NB4 (cell line): ENCODE measurements at regions not wholly inside any gene's neighbourhood (a gene's known extent, or its start where the extent isn't known, plus 50 kb on each side); places are given as distances from the start of the nearest gene placed in this dataset.

ENCODE experiments used
- CTCF ChIP-seq: IDR thresholded peaks from one replicate; pipeline ENCODE4 v1.5.1; 2012; ENCODE audit warnings: low read depth, low read length
- MAX ChIP-seq: IDR thresholded peaks from 2 replicates; pipeline ENCODE4 v1.6.1; 2011; ENCODE audit warnings: low read depth, low read length
- MYC ChIP-seq: IDR thresholded peaks from 2 replicates; pipeline ENCODE4 v1.6.1; 2011; ENCODE audit warnings: low read depth, low read length
- POLR2A ChIP-seq: IDR thresholded peaks from 2 replicates; pipeline ENCODE4 v1.6.1; 2011; ENCODE audit warnings: mild to moderate bottlenecking; ENCODE audit not compliant: insufficient read length; ENCODE audit errors: extremely low read depth

GRCh38 chr13:55090612-55091011 lies 2050.1 kb upstream of the PRR20A start:
- no peak for TF ChIP-seq CTCF
- TF ChIP-seq POLR2A = no peak
- TF ChIP-seq MYC = no peak
- TF ChIP-seq MAX = no peak
